ENCODE measurements at regions not wholly inside any gene's neighbourhood (a gene's known extent, or its start where the extent isn't known, plus 50 kb on each side); places are given as distances from the start of the nearest gene placed in this dataset.
A peak's percentile ranks its signal among the peaks of the same experiment; 100 is the strongest.

DNA sequence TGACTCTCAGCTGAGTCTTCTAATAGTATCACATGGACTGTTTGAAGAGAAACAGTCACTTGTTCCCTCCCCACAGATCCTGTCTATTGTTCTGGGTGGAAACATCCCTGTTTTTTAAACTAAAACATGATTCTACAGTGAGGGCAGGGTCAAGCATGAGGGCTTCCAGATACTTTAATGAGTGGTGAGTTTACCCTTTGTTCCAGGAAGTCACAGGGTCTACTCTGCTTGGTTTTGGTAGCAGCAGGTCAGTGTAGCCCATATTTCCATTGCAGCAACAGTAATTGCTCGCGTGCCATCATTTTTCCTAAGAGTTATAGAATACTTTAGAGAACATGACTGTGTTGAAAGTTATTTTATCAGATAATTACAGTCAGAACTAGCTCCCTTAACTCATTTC is 87.4 kb downstream of the ZNF732 start:
- H3K4me3 Mint-ChIP-seq: no peak overlapping the region
- H3K4me1 Mint-ChIP-seq: peaks cover 0 to 5% (median 0%) of the 10 kb centered on the region in 3 donors
- no peak overlapping the region for H3K27ac Mint-ChIP-seq
- no peaks in the 10 kb centered on the region for H3K27me3 Mint-ChIP-seq
- peaks cover 13% of the 10 kb centered on the region for H3K36me3 Mint-ChIP-seq
- H3K9me3 Mint-ChIP-seq: peaks cover 7 to 21% (median 20%) of the 10 kb centered on the region in 3 donors

GRCh38 chr4:213971-214370 is 89.7 kb downstream of the ZNF718 start:
- H3K4me1 Mint-ChIP-seq: peaks cover 7 to 14% (median 7%) of the 10 kb centered on the region in 3 donors
- peak overlapping the region in 3 of 4 donors; percentile 58 to 85 (median 60) for H3K4me3 Mint-ChIP-seq
- no peaks in the 10 kb centered on the region for H3K27me3 Mint-ChIP-seq
- no peak overlapping the region for H3K27ac Mint-ChIP-seq
- peaks cover 1 to 25% (median 14%) of the 10 kb centered on the region in 3 donors for H3K9me3 Mint-ChIP-seq
- H3K36me3 Mint-ChIP-seq: peaks cover 8% of the 10 kb centered on the region

Data from IgD-negative memory B cell (primary cell).